ENCODE measurements at regions not wholly inside any gene's neighbourhood (a gene's known extent, or its start where the extent isn't known, plus 50 kb on each side); places are given as distances from the start of the nearest gene placed in this dataset.

DNA sequence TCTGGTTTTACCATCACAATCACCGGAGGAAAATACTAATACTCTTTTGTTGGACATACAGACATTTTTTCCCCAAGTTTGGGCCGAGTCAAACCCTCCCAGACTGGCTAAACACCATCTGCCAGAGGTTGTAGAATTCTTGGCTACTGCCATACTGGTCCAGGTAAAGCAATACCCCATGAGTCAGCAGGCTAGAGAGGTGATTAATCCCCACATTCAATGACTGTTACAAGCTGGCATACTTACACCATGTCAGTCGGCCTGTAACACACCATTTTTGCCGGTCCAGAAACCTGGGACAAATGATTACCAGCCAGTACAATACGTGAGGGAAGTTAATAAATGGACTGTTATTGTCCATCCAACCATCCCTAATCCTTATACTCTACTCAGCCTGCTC, 923.9 kb upstream of the AMELY start:
- TF ChIP-seq POLR2A (IDR thresholded peaks at IDR 0.05) (no peak), CTCF (IDR thresholded peaks at IDR 0.05) (no peak)
